Effector memory CD8-positive, alpha-beta T cell (primary cell): ENCODE measurements at regions not wholly inside any gene's neighbourhood (a gene's known extent, or its start where the extent isn't known, plus 50 kb on each side); places are given as distances from the start of the nearest gene placed in this dataset.

Source experiments
- ATAC-seq: fragments of 150-1000 bp; cut with Tn5 transposase; replicated peaks from 2 replicates; pipeline ENCODE4 v1.10.0; 2021; ENCODE audit warnings: mild to moderate bottlenecking, moderate library complexity
- DNase-seq, 3 experiments: peaks; one replicate each; pipeline ENCODE4 v3.0.0; 2021
- H3K27ac Mint-ChIP-seq, 2 donors: one replicate each; pipeline ENCODE4 v1.8.0; 2022; ENCODE audit warnings: mild to moderate bottlenecking in 2 of 2, mixed read lengths in 2 of 2, moderate library complexity in 2 of 2
- H3K27me3 Mint-ChIP-seq, 2 donors: one replicate each; pipeline ENCODE4 v1.8.0; 2022; ENCODE audit warnings: mixed read lengths in 2 of 2
- H3K36me3 Mint-ChIP-seq: one replicate; pipeline ENCODE4 v1.8.0; 2022; ENCODE audit warnings: mild to moderate bottlenecking, moderate library complexity, mixed read lengths; ENCODE audit not compliant: insufficient read depth
- H3K4me1 Mint-ChIP-seq, 2 donors: one replicate each; pipeline ENCODE4 v1.8.0; 2022; ENCODE audit warnings: low read depth in 2 of 2, mixed read lengths in 2 of 2
- H3K4me3 Mint-ChIP-seq, 2 donors: one replicate each; pipeline ENCODE4 v1.8.0; 2022; ENCODE audit warnings: mild to moderate bottlenecking in 2 of 2, mixed read lengths in 2 of 2, moderate library complexity in 2 of 2
- H3K9me3 Mint-ChIP-seq, 2 donors: one replicate each; pipeline ENCODE4 v1.8.0; 2022; ENCODE audit warnings: mixed read lengths in 2 of 2

DNA sequence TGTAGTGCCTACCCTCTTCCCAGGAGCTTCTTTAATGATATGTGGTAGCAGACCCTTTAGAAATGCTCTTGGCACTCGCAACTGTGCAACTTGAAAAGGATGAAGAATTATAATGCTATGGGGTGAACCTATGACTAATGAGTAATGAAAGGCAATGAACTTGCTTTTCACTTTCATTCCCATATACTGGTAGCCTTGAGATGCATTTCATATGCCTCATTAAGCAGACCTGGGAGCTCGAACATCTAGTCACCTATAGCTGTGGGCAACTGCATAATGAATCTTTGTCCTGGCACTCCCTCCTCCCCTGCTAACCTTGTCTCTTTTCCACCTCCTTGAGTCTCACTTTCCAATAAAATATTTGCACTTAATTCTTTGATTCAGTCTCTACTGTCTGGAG lies 605.9 kb upstream of the DAB2 start:
- Mint-ChIP-seq H3K27ac (no peak overlapping the region), H3K27me3 (no peaks in the 10 kb centered on the region), H3K4me1 (no peaks in the 10 kb centered on the region), H3K36me3 (no peaks in the 10 kb centered on the region), H3K4me3 (no peak overlapping the region), H3K9me3 (no peaks in the 10 kb centered on the region)
- DNase-seq (no peak), ATAC-seq (no peak)

GRCh38 chr5:40029711-40030495 lies 605.1 kb upstream of the DAB2 start:
- ATAC-seq (no peak), DNase-seq (no peak)
- no peak overlapping the region for H3K27ac Mint-ChIP-seq
- H3K27me3 Mint-ChIP-seq, result no peaks in the 10 kb centered on the region
- H3K36me3 Mint-ChIP-seq, result no peaks in the 10 kb centered on the region
- no peaks in the 10 kb centered on the region for H3K4me1 Mint-ChIP-seq
- H3K4me3 Mint-ChIP-seq, result no peak overlapping the region
- H3K9me3 Mint-ChIP-seq, result no peaks in the 10 kb centered on the region

GRCh38 chr5:40027400-40027799 lies 602.6 kb upstream of the DAB2 start:
- Mint-ChIP-seq H3K27ac (no peak overlapping the region), H3K27me3 (no peaks in the 10 kb centered on the region), H3K4me3 (no peak overlapping the region), H3K9me3 (no peaks in the 10 kb centered on the region), H3K36me3 (no peaks in the 10 kb centered on the region), H3K4me1 (no peaks in the 10 kb centered on the region)
- ATAC-seq, result no peak
- no peak for DNase-seq

- ATAC-seq (no peak), DNase-seq (no peak)
- Mint-ChIP-seq H3K4me1 (peaks cover 1 to 3% of the 10 kb centered on the region in 2 donors), H3K4me3 (no peak overlapping the region), H3K9me3 (no peaks in the 10 kb centered on the region), H3K36me3 (no peaks in the 10 kb centered on the region), H3K27me3 (no peaks in the 10 kb centered on the region), H3K27ac (no peak overlapping the region)
Observed at GRCh38 chr5:40025586-40025985, 600.8 kb upstream of the DAB2 start.

GRCh38 chr5:40022057-40022456 lies 597.3 kb upstream of the DAB2 start:
- Mint-ChIP-seq H3K4me3 (no peak overlapping the region), H3K9me3 (no peaks in the 10 kb centered on the region), H3K4me1 (peaks cover 1 to 3% of the 10 kb centered on the region in 2 donors), H3K27ac (no peak overlapping the region), H3K36me3 (no peaks in the 10 kb centered on the region), H3K27me3 (no peaks in the 10 kb centered on the region)
- no peak for DNase-seq
- ATAC-seq, result no peak

GRCh38 chr5:40021007-40021406 lies 596.2 kb upstream of the DAB2 start:
- Mint-ChIP-seq H3K27ac (no peak overlapping the region), H3K4me1 (peaks cover 1 to 3% of the 10 kb centered on the region in 2 donors), H3K9me3 (no peaks in the 10 kb centered on the region), H3K27me3 (no peaks in the 10 kb centered on the region), H3K36me3 (no peaks in the 10 kb centered on the region), H3K4me3 (no peak overlapping the region)
- DNase-seq (no peak), ATAC-seq (no peak)

DNA sequence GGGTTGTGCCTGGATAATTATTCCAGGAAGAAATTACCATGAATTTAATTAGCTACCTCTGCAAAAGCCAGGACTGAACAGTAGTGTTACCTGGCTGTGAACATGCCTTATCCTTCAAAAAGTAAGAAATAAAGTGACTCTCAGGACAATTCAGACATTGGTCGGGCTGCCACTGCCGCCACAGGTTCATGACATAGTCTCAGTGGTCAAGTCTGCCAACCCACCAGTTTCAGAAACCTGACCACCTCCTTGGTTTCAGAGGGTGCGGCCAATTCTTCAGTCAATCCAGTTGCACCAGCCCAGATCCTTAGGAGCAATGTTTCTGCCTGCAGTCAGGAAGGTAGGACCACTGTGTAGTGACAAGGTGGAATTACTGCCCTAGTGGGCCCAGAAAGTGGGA lies 593.1 kb upstream of the DAB2 start:
- Mint-ChIP-seq H3K9me3 (no peaks in the 10 kb centered on the region), H3K4me3 (no peak overlapping the region), H3K4me1 (peaks cover 1 to 3% of the 10 kb centered on the region in 2 donors), H3K27me3 (no peaks in the 10 kb centered on the region), H3K27ac (no peak overlapping the region), H3K36me3 (no peaks in the 10 kb centered on the region)
- ATAC-seq (no peak), DNase-seq (no peak)

DNA sequence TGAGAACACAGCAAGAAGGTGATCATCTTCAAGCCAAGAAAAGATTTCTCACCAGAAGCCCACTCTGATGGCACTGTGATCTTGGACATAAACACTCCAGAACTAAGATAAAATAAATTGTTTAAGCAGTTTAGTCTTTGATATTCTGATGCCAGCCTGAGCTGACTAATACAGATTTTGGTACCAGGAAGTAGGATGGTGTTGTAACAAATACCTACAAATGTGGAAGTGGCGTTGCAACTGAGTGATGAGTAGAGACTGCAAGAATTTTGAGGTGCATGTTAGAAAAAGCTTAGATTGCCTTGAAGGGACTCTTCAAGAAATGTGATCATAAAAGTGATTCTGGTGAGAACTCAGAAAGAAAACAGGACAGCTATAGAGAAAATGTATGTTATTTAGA lies 592.4 kb upstream of the DAB2 start:
- Mint-ChIP-seq H3K27me3 (no peaks in the 10 kb centered on the region), H3K36me3 (no peaks in the 10 kb centered on the region), H3K27ac (no peak overlapping the region), H3K4me3 (no peak overlapping the region), H3K4me1 (peaks cover 1 to 3% of the 10 kb centered on the region in 2 donors), H3K9me3 (no peaks in the 10 kb centered on the region)
- DNase-seq (no peak), ATAC-seq (no peak)

- Mint-ChIP-seq H3K9me3 (peaks cover 0 to 6% of the 10 kb centered on the region in 2 donors), H3K27ac (no peak overlapping the region), H3K36me3 (no peaks in the 10 kb centered on the region), H3K4me1 (no peaks in the 10 kb centered on the region), H3K27me3 (peaks cover 16% of the 10 kb centered on the region in 2 donors), H3K4me3 (no peak overlapping the region)
- DNase-seq (no peak), ATAC-seq (no peak)
Observed at GRCh38 chr5:40010436-40010835, 585.7 kb upstream of the DAB2 start.

DNA sequence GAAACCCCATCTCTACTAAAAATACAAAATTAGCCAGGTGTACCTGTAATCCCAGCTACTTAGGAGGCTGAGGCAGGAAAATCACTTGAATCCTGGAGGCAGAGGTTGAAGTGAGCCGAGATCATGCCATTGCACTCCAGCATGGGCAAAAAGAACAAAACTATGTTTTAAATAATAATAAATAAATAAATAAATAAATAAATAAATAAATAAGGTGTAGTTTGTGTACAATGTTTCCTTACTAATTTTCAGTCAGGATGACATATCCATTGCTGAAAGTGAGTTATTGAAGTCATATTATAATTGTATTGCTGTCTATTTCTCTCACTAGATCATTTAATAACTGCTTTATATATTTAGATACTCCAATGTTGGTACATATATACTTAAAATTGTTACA lies 581.5 kb upstream of the DAB2 start:
- Mint-ChIP-seq H3K27ac (no peak overlapping the region), H3K36me3 (no peaks in the 10 kb centered on the region), H3K4me1 (no peaks in the 10 kb centered on the region), H3K27me3 (peaks cover 16% of the 10 kb centered on the region in 2 donors), H3K4me3 (no peak overlapping the region), H3K9me3 (peaks cover 0 to 6% of the 10 kb centered on the region in 2 donors)
- ATAC-seq, result no peak
- no peak for DNase-seq

GRCh38 chr5:40001796-40002195 lies 577.0 kb upstream of the DAB2 start:
- Mint-ChIP-seq H3K4me1 (no peaks in the 10 kb centered on the region), H3K27ac (no peak overlapping the region), H3K27me3 (no peaks in the 10 kb centered on the region), H3K9me3 (no peaks in the 10 kb centered on the region), H3K4me3 (no peak overlapping the region), H3K36me3 (no peaks in the 10 kb centered on the region)
- ATAC-seq, result no peak
- no peak for DNase-seq

GRCh38 chr5:39998518-39998917 lies 573.7 kb upstream of the DAB2 start:
- no peaks in the 10 kb centered on the region for H3K9me3 Mint-ChIP-seq
- H3K27ac Mint-ChIP-seq, result no peak overlapping the region
- no peaks in the 10 kb centered on the region for H3K27me3 Mint-ChIP-seq
- H3K4me1 Mint-ChIP-seq, result no peaks in the 10 kb centered on the region
- H3K4me3 Mint-ChIP-seq, result no peak overlapping the region
- ATAC-seq (no peak), DNase-seq (no peak)
- no peaks in the 10 kb centered on the region for H3K36me3 Mint-ChIP-seq

- no peak for DNase-seq
- Mint-ChIP-seq H3K9me3 (no peaks in the 10 kb centered on the region), H3K27ac (no peak overlapping the region), H3K36me3 (no peaks in the 10 kb centered on the region), H3K27me3 (no peaks in the 10 kb centered on the region), H3K4me3 (no peak overlapping the region), H3K4me1 (no peaks in the 10 kb centered on the region)
- ATAC-seq, result no peak
Observed at GRCh38 chr5:39995990-39996389, 571.2 kb upstream of the DAB2 start.

- no peaks in the 10 kb centered on the region for H3K36me3 Mint-ChIP-seq
- H3K4me1 Mint-ChIP-seq, result no peaks in the 10 kb centered on the region
- no peaks in the 10 kb centered on the region for H3K27me3 Mint-ChIP-seq
- H3K27ac Mint-ChIP-seq, result no peak overlapping the region
- ATAC-seq (no peak), DNase-seq (no peak)
- no peaks in the 10 kb centered on the region for H3K9me3 Mint-ChIP-seq
- no peak overlapping the region for H3K4me3 Mint-ChIP-seq
Observed at GRCh38 chr5:39992617-39993202, 567.9 kb upstream of the DAB2 start.
